HEK293 (cell line): ENCODE measurements at regions not wholly inside any gene's neighbourhood (a gene's known extent, or its start where the extent isn't known, plus 50 kb on each side); places are given as distances from the start of the nearest gene placed in this dataset.

Experiments used
- CTCF ChIA-PET: fragments of 350-600 bp; formaldehyde crosslinking; extraction: SDS; loops from one replicate; lab custom pipeline; 2021; ENCODE audit warnings: antibody characterized with exemption; lab: Yijun Ruan, JAX
- POLR2A ChIA-PET: fragments of 300-600 bp; formaldehyde crosslinking; extraction: SDS; loops from one replicate; lab custom pipeline; 2020; ENCODE audit warnings: antibody characterized with exemption, inconsistent platforms; lab: Yijun Ruan, JAX
- H3K27ac ChIP-seq: fragments of 200-500 bp; sonication (Bioruptor generic); 2 replicates; pipeline ENCODE4 v1.5.1; 2014; ENCODE audit warnings: low read depth, low read length, control low read depth, inconsistent platforms; ENCODE audit errors: extremely low read depth
- H3K36me3 ChIP-seq, 2 experiments: fragments of 200-500 bp in 1 of 2; sonication (Bioruptor generic) in 1 of 2; 1 replicate in 1 of 2; 2 replicates in 1 of 2; pipeline ENCODE4 v1.5.1; 2014 to 2017; ENCODE audit warnings: inconsistent platforms in 2 of 2, low read length in 2 of 2; ENCODE audit not compliant: control insufficient read depth in 2 of 2, insufficient read depth in 1 of 2
- H3K4me1 ChIP-seq: fragments of 200-500 bp; sonication (Bioruptor generic); 2 replicates; pipeline ENCODE4 v1.5.1; 2014; ENCODE audit warnings: mild to moderate bottlenecking, low read length, inconsistent platforms; ENCODE audit not compliant: control insufficient read depth, insufficient read depth
- H3K4me3 ChIP-seq: 2 replicates; pipeline ENCODE4 v1.5.1; 2011; ENCODE audit warnings: low read depth, mild to moderate bottlenecking, control low read depth, low read length, moderate library complexity
- H3K9me3 ChIP-seq: fragments of 200-500 bp; sonication (Bioruptor generic); 2 replicates; pipeline ENCODE4 v1.5.1; 2014; ENCODE audit warnings: low read depth, low read length, inconsistent platforms; ENCODE audit not compliant: control insufficient read depth, insufficient read depth
- HIC1 ChIP-seq: fragments of 450-650 bp; formaldehyde crosslinking; IDR thresholded peaks from 2 replicates; pipeline ENCODE4 v1.5.1; 2016; ENCODE audit warnings: missing biosample characterization, missing genetic modification characterization
- KLF17 ChIP-seq: fragments of 450-650 bp; formaldehyde crosslinking; IDR thresholded peaks from 2 replicates; pipeline ENCODE4 v1.5.1; 2016; ENCODE audit warnings: missing biosample characterization, missing genetic modification characterization
- PBX3 ChIP-seq: sonication (generic); formaldehyde crosslinking; IDR thresholded peaks from 2 replicates; pipeline ENCODE4 v1.8.1; 2022; ENCODE audit warnings: mild to moderate bottlenecking, moderate library complexity, missing genetic modification reagents
- RBAK ChIP-seq: fragments of 450-650 bp; formaldehyde crosslinking; IDR thresholded peaks from 2 replicates; pipeline ENCODE4 v1.5.1; 2016; ENCODE audit warnings: missing biosample characterization, missing genetic modification characterization
- ZBTB26 ChIP-seq: fragments of 450-650 bp; formaldehyde crosslinking; optimal IDR thresholded peaks from 2 replicates; pipeline ENCODE3; 2016; ENCODE audit warnings: missing biosample characterization, mild to moderate bottlenecking, missing genetic modification characterization
- ZBTB44 ChIP-seq: fragments of 450-650 bp; IDR thresholded peaks from 2 replicates; pipeline ENCODE4 v1.5.1; 2018; ENCODE audit warnings: missing biosample characterization, mild to moderate bottlenecking, missing genetic modification characterization
- ZBTB8A ChIP-seq: fragments of 450-650 bp; formaldehyde crosslinking; IDR thresholded peaks from 2 replicates; pipeline ENCODE4 v1.5.1; 2016; ENCODE audit warnings: missing biosample characterization, missing genetic modification characterization
- ZNF10 ChIP-seq: fragments of 450-650 bp; formaldehyde crosslinking; IDR thresholded peaks from 2 replicates; pipeline ENCODE4 v1.5.1; 2017; ENCODE audit warnings: missing biosample characterization, missing genetic modification characterization
- ZNF112 ChIP-seq: fragments of 450-650 bp; formaldehyde crosslinking; IDR thresholded peaks from 2 replicates; pipeline ENCODE4 v1.5.0; 2017; ENCODE audit warnings: missing biosample characterization, missing genetic modification characterization
- ZNF2 ChIP-seq: fragments of 450-650 bp; formaldehyde crosslinking; IDR thresholded peaks from 2 replicates; pipeline ENCODE4 v1.5.1; 2016; ENCODE audit warnings: missing biosample characterization, missing genetic modification characterization
- ZNF26 ChIP-seq: fragments of 450-650 bp; formaldehyde crosslinking; IDR thresholded peaks from 2 replicates; pipeline ENCODE4 v1.5.1; 2016; ENCODE audit warnings: missing biosample characterization, missing genetic modification characterization
- ZNF311 ChIP-seq: fragments of 450-650 bp; formaldehyde crosslinking; IDR thresholded peaks from 2 replicates; pipeline ENCODE4 v1.5.1; 2017; ENCODE audit warnings: missing biosample characterization, missing genetic modification characterization, borderline replicate concordance
- ZNF366 ChIP-seq: fragments of 450-650 bp; formaldehyde crosslinking; conservative IDR thresholded peaks from 2 replicates; pipeline ENCODE4 v1.5.1; 2016; ENCODE audit warnings: missing biosample characterization, missing genetic modification characterization
- ZNF510 ChIP-seq: fragments of 450-650 bp; formaldehyde crosslinking; IDR thresholded peaks from 2 replicates; pipeline ENCODE4 v1.5.1; 2018; ENCODE audit warnings: mild to moderate bottlenecking, missing genetic modification characterization, missing biosample characterization; ENCODE audit not compliant: insufficient replicate concordance
- ZNF571 ChIP-seq: fragments of 450-650 bp; formaldehyde crosslinking; IDR thresholded peaks from 2 replicates; pipeline ENCODE4 v1.5.0; 2017; ENCODE audit warnings: missing biosample characterization, missing genetic modification characterization
- ZNF600 ChIP-seq: fragments of 450-650 bp; formaldehyde crosslinking; IDR thresholded peaks from 2 replicates; pipeline ENCODE4 v1.5.1; 2016; ENCODE audit warnings: missing biosample characterization, missing genetic modification characterization
- ZNF623 ChIP-seq: fragments of 450-650 bp; formaldehyde crosslinking; IDR thresholded peaks from 2 replicates; pipeline ENCODE4 v1.5.1; 2016; ENCODE audit warnings: missing biosample characterization, missing genetic modification characterization
- ZNF629 ChIP-seq: fragments of 450-650 bp; formaldehyde crosslinking; IDR thresholded peaks from 2 replicates; pipeline ENCODE4 v1.5.1; 2017; ENCODE audit warnings: missing biosample characterization, missing genetic modification characterization
- ZNF677 ChIP-seq: fragments of 450-650 bp; IDR thresholded peaks from 2 replicates; pipeline ENCODE4 v1.5.0; 2018; ENCODE audit warnings: missing biosample characterization, mild to moderate bottlenecking, missing genetic modification characterization, moderate library complexity
- ZNF785 ChIP-seq: fragments of 450-650 bp; formaldehyde crosslinking; IDR thresholded peaks from 2 replicates; pipeline ENCODE4 v1.5.1; 2016; ENCODE audit warnings: missing biosample characterization, missing genetic modification characterization

- no peak for TF ChIP-seq RBAK (tag by site-specific recombination)
- no peak for TF ChIP-seq ZBTB26 (tag by site-specific recombination)
- TF ChIP-seq ZNF600 (tag by site-specific recombination) = no peak
- no peak for TF ChIP-seq ZNF10
- no peak for TF ChIP-seq KLF17
- TF ChIP-seq ZNF366 = no peak
- no peak for TF ChIP-seq ZNF785 (tag by site-specific recombination)
- TF ChIP-seq ZNF311 (tag by site-specific recombination) = no peak
- TF ChIP-seq ZNF510 (tag by site-specific recombination) = no peak
- TF ChIP-seq ZNF571 (tag by site-specific recombination) = no peak
- TF ChIP-seq PBX3 = no peak
- TF ChIP-seq HIC1 (tag by site-specific recombination) = no peak
- TF ChIP-seq ZNF26 (tag by site-specific recombination) = no peak
- TF ChIP-seq ZNF629 = no peak
- TF ChIP-seq ZNF2 (tag by site-specific recombination) = no peak
- no peak for TF ChIP-seq ZBTB44 (tag by site-specific recombination)
- no peak for TF ChIP-seq ZBTB8A (tag by site-specific recombination)
- TF ChIP-seq ZNF112 = no peak
- no peak for TF ChIP-seq ZNF677 (tag by site-specific recombination)
- TF ChIP-seq ZNF623 (tag by site-specific recombination) = no peak
- ChIA-PET POLR2A (no interaction called here), CTCF (no interaction called here)
- no peaks in the 10 kb centered on the region for H3K36me3 ChIP-seq
- H3K4me3 ChIP-seq = no peak overlapping the region
- H3K27ac ChIP-seq = no peak overlapping the region
- H3K4me1 ChIP-seq = no peaks in the 10 kb centered on the region
- no peaks in the 10 kb centered on the region for H3K9me3 ChIP-seq
Measured at GRCh38 chr4:178240891-178241290, 798.7 kb upstream of the AGA start.
